HG02571 (cell line): ENCODE measurements at regions not wholly inside any gene's neighbourhood (a gene's known extent, or its start where the extent isn't known, plus 50 kb on each side); places are given as distances from the start of the nearest gene placed in this dataset.

Experiments
- ATAC-seq: cut with Tn5 transposase; IDR thresholded peaks from one replicate; pipeline ENCODE4 v1.9.1; 2021; ENCODE audit warnings: mild to moderate bottlenecking, moderate library complexity; ENCODE audit not compliant: unreplicated experiment

DNA sequence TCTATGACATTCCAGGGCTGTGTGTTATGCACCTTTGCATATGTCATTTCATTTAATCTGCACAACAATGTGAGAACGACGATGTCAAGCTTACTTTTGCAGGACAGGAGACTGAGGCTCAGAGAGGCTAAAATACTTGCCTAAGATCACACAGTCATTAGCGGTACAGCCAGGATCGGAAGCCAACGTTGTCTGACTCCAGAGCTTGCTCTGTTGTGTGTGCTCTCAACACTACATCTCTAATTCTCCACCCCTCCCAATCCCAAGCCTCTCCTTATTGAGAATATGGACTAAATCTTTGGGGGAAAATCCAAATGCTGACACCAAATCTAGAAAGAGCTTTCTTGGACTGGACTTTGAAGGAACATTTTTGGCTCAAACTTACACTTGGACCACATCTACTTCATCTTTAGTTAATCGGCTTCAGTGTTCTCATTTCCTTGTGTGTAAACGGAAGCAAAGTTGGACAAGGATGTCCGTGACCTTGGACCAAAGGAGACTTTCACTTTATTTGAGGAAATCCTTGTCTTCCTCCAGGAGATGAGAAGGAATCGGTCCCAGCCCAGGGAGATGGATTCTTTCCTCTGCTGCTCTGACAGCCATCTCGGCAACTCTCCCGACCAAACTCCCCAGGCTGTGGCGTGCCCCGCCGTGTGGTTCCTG lies 242.4 kb downstream of the LPIN1 start:
- ATAC-seq = no peak

DNA sequence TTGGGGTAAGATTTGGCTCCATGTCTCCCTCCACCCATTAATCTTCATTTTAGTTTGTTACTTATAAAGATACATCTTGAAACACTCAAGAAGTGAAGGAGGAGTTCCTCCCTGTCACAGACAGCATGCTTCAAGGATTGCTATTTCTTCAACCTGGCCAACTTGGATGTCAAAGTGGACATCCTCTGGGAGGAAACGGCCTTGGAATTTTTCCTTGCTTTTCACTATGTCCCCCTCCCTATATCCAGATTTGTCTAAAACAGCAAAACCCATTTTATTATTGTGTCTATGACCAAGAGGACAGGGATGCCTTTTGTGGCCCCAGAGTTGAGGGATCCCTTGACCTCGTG lies 242.9 kb downstream of the LPIN1 start:
- no peak for ATAC-seq

DNA sequence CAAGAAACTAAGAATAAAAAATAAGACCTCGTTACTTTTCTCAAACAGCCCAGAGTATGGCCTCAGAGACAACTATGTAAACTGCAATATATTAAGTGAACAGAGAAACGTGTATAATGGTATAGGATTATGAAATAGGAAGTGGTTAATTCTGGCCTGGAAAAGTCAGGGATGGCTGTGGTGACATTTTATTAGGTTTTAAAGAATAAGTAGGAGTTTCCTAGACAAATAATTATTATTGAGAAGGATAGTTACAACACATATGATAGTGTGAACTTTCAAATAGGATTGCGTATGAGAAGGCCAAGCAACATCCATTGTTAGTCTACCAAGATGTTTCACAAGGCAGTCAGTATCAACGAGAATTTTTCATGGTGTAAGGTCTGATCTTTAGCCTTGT lies 244.1 kb downstream of the LPIN1 start:
- ATAC-seq = no peak

DNA sequence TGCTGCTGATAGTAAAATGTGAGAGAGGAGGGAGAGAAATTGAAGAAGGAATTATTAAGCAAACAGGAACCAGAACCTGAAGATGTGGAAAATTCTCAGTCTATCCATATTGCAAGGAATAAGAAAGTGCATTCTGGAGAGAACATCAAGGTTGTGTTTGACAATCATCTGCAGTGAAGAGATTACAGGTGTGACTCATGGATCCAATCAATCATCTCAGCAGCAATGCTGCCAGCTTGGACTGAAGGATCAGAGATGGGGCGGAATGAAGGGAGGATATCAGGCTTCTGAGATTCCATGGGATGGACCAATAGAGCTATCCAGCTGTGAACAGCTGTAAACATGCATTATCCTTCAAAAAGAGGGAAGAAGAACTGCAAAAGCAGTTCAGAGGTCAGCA lies 247.3 kb downstream of the LPIN1 start:
- no peak for ATAC-seq

DNA sequence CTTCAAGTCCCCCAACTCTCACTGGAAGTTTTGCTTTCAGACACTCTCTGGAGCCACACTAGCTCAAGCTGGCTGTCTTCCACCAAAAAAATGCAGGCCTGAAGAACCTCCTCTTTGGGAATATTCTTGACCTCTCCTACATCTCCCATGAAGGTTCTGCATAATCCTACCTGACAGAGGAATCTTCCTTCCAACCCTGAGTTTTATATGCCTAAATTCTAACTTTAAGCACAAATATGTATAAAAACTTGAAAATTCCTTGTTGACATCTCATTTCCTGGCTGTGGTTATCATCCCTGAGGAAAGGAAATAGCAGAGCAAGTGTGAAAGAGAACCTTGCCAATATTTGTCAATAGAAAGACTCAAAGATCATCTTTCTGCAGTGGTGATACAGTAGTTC lies 249.0 kb downstream of the LPIN1 start:
- ATAC-seq = no peak

DNA sequence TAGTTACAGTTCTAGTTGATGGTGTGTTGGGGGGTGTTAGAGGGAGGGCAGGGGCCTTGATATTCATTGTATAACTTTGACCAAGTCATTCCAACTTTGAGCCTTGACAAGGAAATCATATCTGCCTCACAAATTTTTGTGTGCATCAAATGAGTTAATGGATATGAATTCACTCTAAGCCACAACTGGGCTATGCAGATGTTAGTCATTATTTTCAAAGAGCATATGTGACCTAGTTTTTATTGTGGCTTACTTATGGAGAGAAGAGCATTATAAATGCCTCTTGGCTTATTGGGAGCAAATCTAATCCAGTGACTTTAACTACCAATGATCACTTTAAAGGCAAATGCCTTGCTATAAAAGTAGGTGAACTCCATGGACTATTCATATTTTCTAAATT lies 250.2 kb downstream of the LPIN1 start:
- no peak for ATAC-seq

DNA sequence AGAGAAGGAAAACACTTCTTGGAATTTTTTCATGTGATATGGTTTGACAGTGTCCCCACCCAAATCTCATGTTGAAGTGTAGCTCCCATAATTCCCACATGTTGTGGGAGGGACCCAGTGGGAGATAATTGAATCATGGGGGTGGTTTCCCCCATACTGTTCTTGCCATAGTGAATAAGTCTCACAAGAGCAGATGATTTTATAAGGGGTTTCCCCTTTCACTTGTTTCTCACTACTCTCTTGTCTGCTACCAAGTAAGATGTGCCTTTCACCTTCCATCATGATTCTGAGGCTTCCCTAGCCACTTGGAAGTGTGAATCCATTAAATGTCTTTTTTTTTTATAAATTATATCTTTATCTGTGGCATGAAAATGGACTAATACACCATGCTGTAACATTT lies 250.7 kb downstream of the LPIN1 start:
- ATAC-seq = no peak

DNA sequence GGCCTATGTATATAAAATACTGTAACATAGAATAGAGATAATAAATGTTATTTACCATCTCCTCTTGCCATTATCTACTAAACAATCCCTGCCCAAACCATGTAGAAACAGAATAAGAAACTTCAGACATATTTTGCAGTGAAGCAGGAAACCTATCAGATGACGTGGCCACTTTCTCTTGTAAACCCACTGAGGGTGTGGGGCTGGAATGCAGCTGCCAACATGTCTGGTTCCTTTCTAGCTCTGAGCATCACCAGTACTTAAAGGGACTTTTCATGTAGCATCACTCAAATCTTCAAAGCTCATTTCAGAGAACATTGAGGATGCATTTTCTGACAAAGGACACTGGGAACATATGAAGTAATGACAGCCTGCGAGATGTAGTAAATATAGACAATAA lies 251.8 kb downstream of the LPIN1 start:
- no peak for ATAC-seq

DNA sequence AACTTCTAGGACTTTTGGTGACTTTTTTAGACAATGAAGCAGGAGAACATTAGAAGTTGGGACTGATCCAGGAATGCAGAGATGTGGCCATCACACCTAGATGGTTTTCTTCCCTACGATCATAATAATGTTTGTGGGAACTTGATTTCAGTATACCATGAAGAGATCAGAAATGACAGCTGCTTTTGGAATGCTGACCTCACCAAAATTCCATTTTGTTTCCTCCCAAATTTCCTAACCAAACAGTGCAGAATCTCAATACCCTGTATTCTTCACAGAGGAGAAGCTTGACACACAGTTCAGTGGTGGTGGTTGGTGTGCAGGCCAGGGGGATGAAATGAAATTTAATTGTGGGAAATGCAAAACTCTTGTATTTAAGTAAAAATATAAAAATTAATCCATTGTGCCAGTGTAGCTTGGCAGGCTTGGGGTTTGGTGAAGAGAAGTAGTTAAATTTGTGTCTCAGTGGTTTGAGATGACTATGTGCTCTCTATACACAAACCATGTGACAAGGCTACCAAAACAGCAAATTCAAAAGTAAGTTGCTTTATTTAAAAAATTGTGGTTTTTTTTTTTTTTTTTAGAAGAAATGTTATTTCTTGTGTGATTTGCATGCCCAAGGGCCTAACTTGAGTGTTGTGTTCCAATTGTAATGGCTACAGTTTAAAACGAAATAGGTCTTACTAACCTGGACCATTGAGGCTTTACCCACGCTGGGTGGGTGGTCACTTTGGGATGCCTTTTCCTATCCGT lies 252.4 kb downstream of the LPIN1 start:
- ATAC-seq = no peak

DNA sequence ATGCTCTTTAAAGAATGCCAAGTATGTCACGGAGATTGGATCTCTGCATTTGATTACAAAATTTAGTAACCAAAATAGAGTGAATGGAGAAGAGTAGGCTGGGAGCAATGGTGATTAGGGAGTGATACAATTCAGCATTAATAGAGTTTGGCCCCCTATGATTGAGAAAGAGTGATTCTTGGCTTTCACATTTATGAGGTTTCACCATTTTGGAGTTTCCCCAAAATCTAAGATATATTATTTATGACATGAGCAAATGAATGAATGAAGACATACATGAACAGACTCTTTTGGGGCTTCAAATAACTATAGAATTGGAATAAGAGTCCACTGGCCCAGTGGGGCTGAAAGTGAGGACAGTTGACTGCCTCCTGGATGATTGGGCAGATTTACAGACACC lies 255.2 kb downstream of the LPIN1 start:
- ATAC-seq = no peak

DNA sequence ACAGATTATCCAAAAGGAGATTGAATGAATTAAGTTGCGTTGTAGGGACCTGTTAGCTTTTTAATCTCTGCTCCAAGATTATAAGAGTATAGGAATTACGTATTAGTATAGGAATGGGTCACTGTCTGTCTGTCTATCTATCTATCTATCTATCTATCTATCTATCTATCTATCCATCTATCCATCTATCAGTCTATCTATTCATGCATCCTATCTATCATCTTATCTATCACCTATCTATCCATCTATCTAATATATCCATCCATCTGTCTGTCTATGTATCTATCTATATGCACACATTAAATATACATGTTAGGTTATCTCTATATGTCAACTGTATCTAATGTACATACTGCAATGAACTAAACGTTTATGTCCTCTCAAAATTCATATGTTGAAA lies 255.8 kb downstream of the LPIN1 start:
- ATAC-seq = no peak

DNA sequence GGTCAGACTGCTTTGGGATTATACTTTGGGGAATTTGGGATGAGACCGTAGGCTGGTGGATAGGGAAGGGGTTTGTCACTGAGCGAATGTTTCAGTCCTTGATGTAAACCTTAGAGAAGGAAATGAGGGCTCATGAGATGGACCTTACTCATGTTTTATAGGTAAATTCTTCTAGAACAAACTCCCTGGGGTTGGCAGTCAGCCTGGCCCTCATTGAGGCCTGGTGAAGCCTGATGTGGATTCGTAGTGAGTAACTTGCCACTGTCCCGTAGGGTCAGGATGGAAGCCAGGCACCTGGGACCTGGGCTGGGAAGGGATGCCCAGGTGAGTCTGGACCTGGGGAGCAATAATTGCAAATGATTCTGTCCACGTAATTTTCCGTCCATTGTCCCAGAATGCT lies 258.3 kb downstream of the LPIN1 start:
- ATAC-seq = no peak

DNA sequence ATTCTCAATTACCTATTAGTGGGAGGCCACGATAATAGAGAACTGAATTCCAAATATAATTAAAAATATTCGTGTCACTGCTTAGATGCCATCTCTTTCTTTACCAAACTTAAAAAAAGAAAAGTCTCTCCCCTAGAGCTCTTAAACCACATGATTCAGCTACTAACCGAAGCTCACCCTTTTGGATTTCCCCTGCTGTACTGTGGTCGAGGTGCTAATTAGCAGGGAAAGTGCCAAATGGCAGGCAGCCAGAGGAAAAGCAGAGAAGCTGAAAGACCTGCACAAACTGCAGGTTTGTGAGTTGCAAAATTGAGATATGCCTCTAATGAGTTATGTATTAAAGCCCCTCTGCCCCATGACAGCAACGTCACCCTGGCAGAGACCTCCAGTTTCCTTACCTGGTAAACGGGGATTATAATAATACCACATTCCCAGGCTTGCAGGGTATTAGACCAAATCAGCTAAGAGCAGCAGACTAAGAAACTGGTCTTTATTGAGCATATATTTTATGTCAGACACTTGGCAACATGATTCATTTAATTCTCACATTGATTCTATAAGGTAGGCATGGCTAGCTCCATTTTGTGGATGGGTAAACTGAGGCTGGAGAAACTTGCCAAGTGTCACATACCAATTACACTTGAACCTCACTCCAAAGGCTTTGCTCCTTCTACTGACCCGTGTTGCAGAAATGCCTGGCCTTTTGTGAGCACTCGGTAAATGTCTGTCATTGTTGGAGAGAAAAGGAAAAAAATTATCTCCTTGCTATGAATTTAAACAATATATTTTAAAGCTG lies 259.7 kb downstream of the LPIN1 start:
- ATAC-seq = peak; percentile 71

DNA sequence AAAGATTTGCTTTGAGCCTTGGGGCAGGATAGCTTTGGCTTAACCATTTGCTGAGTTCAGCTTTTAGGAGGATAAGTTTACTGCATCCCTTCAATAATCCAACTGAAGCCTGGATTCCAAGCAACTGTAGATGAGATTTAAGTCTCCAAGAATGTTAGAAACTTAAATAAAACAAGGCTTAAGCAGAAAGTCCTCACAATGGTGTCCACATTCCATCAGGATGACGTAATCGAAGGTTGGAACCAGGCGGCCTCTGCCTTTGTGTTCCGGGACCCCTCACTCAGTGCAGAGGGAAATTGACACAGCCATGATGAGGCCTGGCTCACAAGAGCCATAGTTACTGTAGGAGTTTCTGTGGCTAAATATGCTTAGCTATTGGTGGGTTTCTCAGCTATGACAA lies 260.4 kb downstream of the LPIN1 start:
- ATAC-seq = no peak

DNA sequence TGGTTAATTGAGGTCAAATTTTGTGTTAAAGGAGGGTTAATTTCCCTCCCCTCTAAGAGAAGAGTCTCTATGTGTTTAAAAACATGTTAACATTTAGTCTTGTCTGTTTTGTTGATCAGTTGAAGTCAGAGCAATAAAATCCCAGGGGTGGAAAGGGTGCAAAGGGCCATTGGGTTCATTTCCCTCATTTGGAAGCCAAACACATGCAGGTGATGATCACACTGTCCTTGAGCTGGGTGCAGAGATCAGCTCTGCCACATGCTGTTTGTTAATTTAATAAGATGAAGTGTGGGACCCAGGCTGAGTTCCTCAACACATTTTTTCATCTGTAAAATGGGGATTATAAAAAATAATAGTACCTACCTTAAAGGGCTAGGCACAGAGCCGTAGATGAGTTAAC lies 260.9 kb downstream of the LPIN1 start:
- no peak for ATAC-seq

DNA sequence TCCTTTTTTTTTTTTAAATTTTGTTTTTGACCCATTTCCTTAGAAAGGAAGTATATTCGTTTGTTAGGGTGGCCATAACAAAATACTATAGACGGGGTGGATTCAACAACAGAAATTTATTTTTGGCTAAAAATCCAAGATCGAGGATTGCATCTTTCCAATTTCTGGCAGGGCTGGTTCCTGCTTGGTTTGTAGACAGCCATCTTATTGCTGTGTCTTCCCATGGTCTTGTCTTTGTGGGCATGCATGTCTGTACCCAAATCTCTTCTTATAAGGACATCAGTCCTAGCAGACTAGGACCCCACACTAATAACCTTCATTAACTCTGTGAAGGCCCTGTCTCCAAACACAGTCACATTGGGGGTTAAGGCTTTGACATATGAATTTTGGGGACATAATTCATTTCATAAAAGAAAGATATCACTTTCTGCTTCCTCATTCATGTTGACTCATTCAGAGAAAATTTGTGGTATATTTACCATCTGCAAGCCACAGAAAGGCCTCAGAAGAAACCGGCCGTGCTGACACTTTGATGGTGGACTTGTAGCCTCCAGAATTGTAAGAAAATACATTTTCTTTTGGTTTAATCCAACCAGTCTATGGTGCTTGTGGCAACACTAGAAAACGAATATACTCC lies 262.1 kb downstream of the LPIN1 start:
- peak; percentile 74 for ATAC-seq

DNA sequence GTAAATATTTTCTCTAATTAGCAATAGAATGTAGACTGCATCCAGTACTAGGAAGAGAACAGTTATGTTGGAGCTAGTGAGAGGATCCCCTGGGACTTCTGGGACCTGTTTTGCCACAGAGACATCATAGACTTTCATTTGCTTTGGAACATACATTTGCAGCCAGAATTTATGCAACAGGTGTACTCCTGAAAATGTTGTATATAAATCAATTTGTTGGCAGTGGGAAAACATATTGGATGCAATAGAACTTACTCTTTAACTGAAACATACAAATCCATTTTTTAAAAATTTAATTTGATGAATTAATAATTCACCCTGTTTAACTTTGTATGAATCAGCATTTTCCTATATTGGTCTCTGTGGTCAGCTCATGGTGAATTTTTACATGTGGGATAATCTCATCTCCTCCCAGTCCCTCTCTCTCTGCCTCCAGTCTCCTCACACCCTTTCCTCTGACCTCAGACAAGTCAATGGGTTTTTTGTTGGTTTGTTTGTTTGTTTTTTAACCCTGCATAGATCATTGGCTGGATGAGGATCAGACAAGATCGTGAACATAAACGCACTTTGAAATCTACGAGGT lies 263.0 kb downstream of the LPIN1 start:
- ATAC-seq = no peak

DNA sequence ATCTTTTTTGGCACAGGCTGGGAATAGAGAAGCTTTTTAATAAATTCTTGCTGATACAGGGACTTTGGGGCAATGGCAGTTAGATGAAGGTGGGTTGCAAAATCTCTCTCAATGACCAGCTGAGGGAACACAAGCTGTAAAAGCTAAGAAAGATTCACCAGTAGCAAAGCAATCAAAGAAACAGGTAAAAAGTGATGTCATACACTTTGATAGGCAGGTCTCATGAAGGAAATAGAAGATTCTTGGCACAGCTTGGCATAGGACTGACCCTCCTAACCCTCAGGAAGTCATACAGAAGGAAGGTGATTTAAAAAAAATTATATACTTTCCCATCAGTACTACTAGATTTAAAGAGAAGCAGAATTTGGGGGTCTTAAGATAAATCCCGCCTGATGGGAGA lies 263.6 kb downstream of the LPIN1 start:
- ATAC-seq = no peak

DNA sequence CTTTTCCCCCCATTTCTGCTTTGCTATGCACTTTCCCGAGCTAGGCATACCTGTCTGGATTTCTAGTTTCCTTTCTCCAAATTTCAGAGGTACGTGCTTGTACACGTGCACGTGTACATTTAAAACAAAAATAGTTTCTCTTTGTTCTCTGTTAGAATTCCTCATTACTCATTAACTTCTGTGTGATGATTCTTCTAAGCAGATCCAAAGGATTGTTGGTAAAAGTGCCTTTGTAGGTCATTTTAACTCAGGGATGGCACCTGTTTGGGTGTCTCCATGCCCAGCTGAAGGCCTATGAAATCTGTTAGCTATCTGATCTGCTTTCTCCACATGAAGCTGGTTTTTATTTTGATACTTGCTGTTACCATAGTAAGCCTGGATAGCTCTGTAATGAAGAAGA lies 264.3 kb downstream of the LPIN1 start:
- no peak for ATAC-seq

DNA sequence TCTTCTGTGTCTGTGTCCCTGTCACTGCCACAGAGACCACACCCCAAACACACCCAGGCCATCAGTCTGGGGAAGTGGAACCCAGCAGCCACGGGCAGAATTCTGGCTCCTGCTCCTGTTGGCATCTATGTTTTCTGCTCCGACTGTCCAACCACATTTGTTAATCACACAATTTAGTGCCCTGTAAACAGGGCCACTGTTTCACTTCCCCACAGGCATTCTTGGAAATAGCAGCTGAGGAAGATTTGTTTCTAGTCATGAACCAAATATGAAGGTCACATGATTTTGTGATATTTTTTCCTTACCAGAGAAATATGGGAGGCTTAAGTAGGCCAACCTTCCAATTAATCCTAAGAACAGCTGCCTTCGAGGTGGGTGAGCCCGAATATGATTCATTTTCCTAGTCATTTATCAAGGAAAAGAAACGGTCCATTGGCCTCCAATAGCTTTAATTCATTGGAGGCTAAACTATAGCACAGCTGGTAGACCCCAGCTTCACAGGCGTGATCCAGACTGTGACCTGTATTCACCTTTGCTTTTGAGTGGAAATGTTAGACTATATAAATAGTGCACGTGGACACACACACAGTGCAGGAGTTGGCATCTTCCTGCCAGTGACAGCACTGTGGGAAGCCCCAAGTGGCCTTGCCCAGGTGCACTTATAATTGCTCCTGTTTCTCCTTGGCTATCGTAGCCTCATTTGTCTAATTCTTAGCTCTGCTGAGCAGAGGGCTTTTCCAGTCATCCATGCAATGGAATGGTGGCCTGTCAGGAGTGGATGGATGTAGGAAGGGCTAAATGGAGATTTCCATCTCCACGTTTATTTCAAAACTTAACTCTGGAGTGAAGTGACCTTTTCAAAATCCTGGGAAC lies 267.9 kb downstream of the LPIN1 start:
- no peak for ATAC-seq
